Chondrocyte (in vitro differentiated cells): ENCODE measurements at regions not wholly inside any gene's neighbourhood (a gene's known extent, or its start where the extent isn't known, plus 50 kb on each side); places are given as distances from the start of the nearest gene placed in this dataset.

Experiments
- DNase-seq: peaks from one replicate; pipeline ENCODE4 v3.0.0; 2021; ENCODE audit warnings: mixed read lengths, low spot score
- H3K27ac Mint-ChIP-seq: one replicate; pipeline ENCODE4 v1.8.0; 2021; ENCODE audit warnings: mild to moderate bottlenecking, moderate library complexity, mixed read lengths; ENCODE audit not compliant: unreplicated experiment
- H3K27me3 Mint-ChIP-seq: 2 replicates; pipeline ENCODE4 v1.8.0; 2021; ENCODE audit warnings: low read depth, mixed read lengths
- H3K36me3 Mint-ChIP-seq: 2 replicates; pipeline ENCODE4 v1.8.0; 2021; ENCODE audit warnings: low read depth, mixed read lengths
- H3K4me1 Mint-ChIP-seq: 2 replicates; pipeline ENCODE4 v1.8.0; 2021; ENCODE audit warnings: low read depth, mild to moderate bottlenecking, mixed read lengths
- H3K4me3 Mint-ChIP-seq: one replicate; pipeline ENCODE4 v1.8.0; 2021; ENCODE audit warnings: mild to moderate bottlenecking, moderate library complexity, mixed read lengths; ENCODE audit not compliant: unreplicated experiment
- H3K9me3 Mint-ChIP-seq: 2 replicates; pipeline ENCODE4 v1.8.0; 2021; ENCODE audit warnings: low read depth, mixed read lengths
- CTCF ChIP-seq: fragments of 200-600 bp; sonication (generic); IDR thresholded peaks from 2 replicates; pipeline ENCODE4 v1.5.0; 2021; ENCODE audit warnings: antibody characterized with exemption, mild to moderate bottlenecking, moderate library complexity

GRCh38 chr21:19122356-19122755 lies 718.8 kb upstream of the TMPRSS15 start:
- Mint-ChIP-seq H3K27ac (no peak overlapping the region), H3K9me3 (peaks cover 3% of the 10 kb centered on the region), H3K36me3 (no peaks in the 10 kb centered on the region), H3K27me3 (no peaks in the 10 kb centered on the region), H3K4me1 (peaks cover 13% of the 10 kb centered on the region), H3K4me3 (no peak overlapping the region)
- no peak for DNase-seq
- no peak for TF ChIP-seq CTCF

- peaks cover 7% of the 10 kb centered on the region for H3K4me1 Mint-ChIP-seq
- DNase-seq = no peak
- H3K9me3 Mint-ChIP-seq = peaks cover 3% of the 10 kb centered on the region
- no peaks in the 10 kb centered on the region for H3K27me3 Mint-ChIP-seq
- no peak for TF ChIP-seq CTCF
- no peak overlapping the region for H3K27ac Mint-ChIP-seq
- H3K36me3 Mint-ChIP-seq = no peaks in the 10 kb centered on the region
- H3K4me3 Mint-ChIP-seq = no peak overlapping the region
Observed at GRCh38 chr21:19123053-19123452, 719.5 kb upstream of the TMPRSS15 start.

- Mint-ChIP-seq H3K27ac (no peak overlapping the region), H3K27me3 (no peaks in the 10 kb centered on the region), H3K36me3 (no peaks in the 10 kb centered on the region), H3K4me1 (peaks cover 5% of the 10 kb centered on the region), H3K4me3 (no peak overlapping the region), H3K9me3 (peaks cover 3% of the 10 kb centered on the region)
- no peak for DNase-seq
- TF ChIP-seq CTCF = no peak
Observed at GRCh38 chr21:19123525-19123924, 719.9 kb upstream of the TMPRSS15 start.

GRCh38 chr21:19124691-19125090 lies 721.1 kb upstream of the TMPRSS15 start:
- H3K36me3 Mint-ChIP-seq = no peaks in the 10 kb centered on the region
- H3K4me1 Mint-ChIP-seq = peaks cover 3% of the 10 kb centered on the region
- TF ChIP-seq CTCF = no peak
- H3K27ac Mint-ChIP-seq = no peak overlapping the region
- DNase-seq = no peak
- H3K4me3 Mint-ChIP-seq = no peak overlapping the region
- no peaks in the 10 kb centered on the region for H3K27me3 Mint-ChIP-seq
- H3K9me3 Mint-ChIP-seq = peaks cover 3% of the 10 kb centered on the region

GRCh38 chr21:19130379-19131028 lies 726.9 kb upstream of the TMPRSS15 start:
- Mint-ChIP-seq H3K4me3 (no peak overlapping the region), H3K36me3 (no peaks in the 10 kb centered on the region), H3K4me1 (no peaks in the 10 kb centered on the region), H3K27ac (no peak overlapping the region), H3K9me3 (no peaks in the 10 kb centered on the region), H3K27me3 (no peaks in the 10 kb centered on the region)
- TF ChIP-seq CTCF = no peak
- no peak for DNase-seq
